Ovary (tissue), 7 donors: ENCODE measurements at regions not wholly inside any gene's neighbourhood (a gene's known extent, or its start where the extent isn't known, plus 50 kb on each side); places are given as distances from the start of the nearest gene placed in this dataset.

ENCODE experiments used
- DNase-seq, 5 donors: peaks; one replicate each; pipeline ENCODE4 v3.0.0-alpha.2; 2019 to 2020
- H3K27ac ChIP-seq, 2 donors: fragments of 200-600 bp; one replicate each; pipeline versions ENCODE4 v1.5.1 to v1.8.0; 2019 to 2022
- H3K27me3 ChIP-seq: fragments of 200-600 bp; one replicate; pipeline ENCODE4 v1.8.0; 2022
- H3K36me3 ChIP-seq: fragments of 200-600 bp; sonication (generic); one replicate; pipeline ENCODE4 v1.5.1; 2019
- H3K4me1 ChIP-seq: one replicate; pipeline ENCODE4 v1.8.1; 2013; ENCODE audit warnings: mild to moderate bottlenecking, moderate library complexity; ENCODE audit not compliant: insufficient read depth
- H3K4me3 ChIP-seq: fragments of 200-600 bp; sonication (generic); one replicate; pipeline ENCODE4 v1.5.1; 2017
- H3K9me3 ChIP-seq, 2 donors: fragments of 200-600 bp in 1 of 2; sonication (generic) in 1 of 2; one replicate each; pipeline versions ENCODE4 v1.5.1 to v1.8.1; 2013 to 2019; ENCODE audit warnings: mild to moderate bottlenecking in 1 of 2, moderate library complexity in 1 of 2
- CTCF ChIP-seq, 3 donors: fragments of 450-650 bp in 2 of 3; fragments of 200-600 bp in 1 of 3; IDR thresholded peaks; one replicate each; pipeline versions ENCODE4 v1.5.1 to v1.8.0; 2016 to 2022; ENCODE audit warnings: antibody characterized with exemption in 3 of 3, mild to moderate bottlenecking in 1 of 3
- EP300 ChIP-seq: sonication (generic); formaldehyde crosslinking; IDR thresholded peaks from one replicate; pipeline ENCODE4 v1.6.1; 2017; ENCODE audit warnings: antibody characterized with exemption
- POLR2A ChIP-seq: fragments of 450-650 bp; IDR thresholded peaks from one replicate; pipeline ENCODE4 v1.6.1; 2017; ENCODE audit warnings: antibody characterized with exemption, mild to moderate bottlenecking, moderate library complexity
- WGBS, 3 donors: extraction: QIAGEN DNeasy Blood & Tissue Kit in 1 of 3; methylation state at CpG; one replicate each; pipeline versions ENCODE4 v1.1.5 to v1.1.7; 2013 to 2017; 5-methylcytosine and 5-hydroxymethylcytosine counted together
- intact Hi-C, 4 donors: fragments of 100-400 bp; cut with DNase I; formaldehyde crosslinking; loops; one replicate each; pipeline versions ENCODE4 v1.11.0 to v1.15.1; 2022 to 2023
- donor health status: DM: no; HTN: no; CAD: no; lungs with moderate emphysema.
- donor health status: DM: no; HTN: no; CAD: no.
- donor health status: Bipolar disorder and iron deficiency.
- donor health status: DM: no; HTN: no; CAD: no.
- donor health status: DM: yes; HTN: yes; CAD: no.

DNA sequence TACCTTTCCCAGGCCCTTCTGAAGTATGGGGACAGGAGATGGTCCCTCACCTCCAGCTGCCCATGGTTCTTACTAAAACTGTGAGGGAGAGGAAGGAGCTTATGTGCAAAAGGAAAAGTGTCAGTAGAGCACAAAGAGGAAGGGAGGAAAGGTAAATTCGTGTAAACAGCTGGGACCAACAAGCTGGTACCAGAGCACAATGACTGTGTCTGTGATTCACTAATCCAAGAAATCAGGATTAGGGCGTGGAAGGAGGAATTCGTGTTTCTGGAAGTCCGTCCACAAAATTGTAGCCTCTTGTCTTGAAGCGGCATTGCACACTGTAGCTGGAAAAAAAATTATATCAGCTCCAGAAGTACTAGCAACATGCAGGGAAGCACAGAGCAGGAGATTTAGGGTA, 129.0 kb upstream of the RREB1 start:
- TF ChIP-seq POLR2A, result no peak
- no peak for TF ChIP-seq CTCF (IDR thresholded peaks at IDR 0.05)
- no peak for TF ChIP-seq EP300
- Histone ChIP-seq H3K9me3 (no peaks in the 10 kb centered on the region), H3K27me3 (no peaks in the 10 kb centered on the region), H3K27ac (no peak overlapping the region), H3K4me1 (peaks cover 7% of the 10 kb centered on the region), H3K4me3 (no peak overlapping the region), H3K36me3 (no peaks in the 10 kb centered on the region)
- DNase-seq, result no peak
- WGBS, 3 donors, result 66 to 86% (median 80%) methylated on average over 5 of the region's 5 CpGs
- intact Hi-C loops, result no loop called here

DNA sequence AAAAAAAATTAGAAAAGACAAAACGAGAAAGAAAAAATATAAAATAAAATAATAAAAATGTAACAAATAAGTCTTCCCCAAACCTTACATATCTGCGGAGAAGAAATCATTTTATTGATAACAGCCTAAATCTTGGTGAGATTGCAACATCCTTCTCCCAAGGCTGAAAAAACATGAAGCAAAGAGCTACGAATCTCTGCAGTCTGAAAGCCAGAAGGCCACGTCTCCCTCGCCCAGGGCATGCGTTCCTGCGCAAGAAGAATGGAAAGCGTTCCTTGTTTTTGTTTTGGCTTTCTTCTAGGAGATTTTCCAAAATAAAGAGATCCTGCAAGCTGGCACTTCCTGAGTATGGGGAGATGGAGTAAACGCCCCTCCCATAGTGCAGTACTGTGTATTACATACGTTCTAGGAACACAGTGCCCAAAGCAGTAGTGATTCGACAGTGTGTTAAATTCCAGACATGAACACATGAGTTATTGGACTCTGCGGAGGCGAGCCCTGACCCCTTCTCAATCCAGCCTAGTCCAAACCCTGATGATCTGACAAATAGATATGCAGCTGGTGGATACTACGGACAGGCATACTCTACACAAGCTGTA, 126.7 kb upstream of the RREB1 start:
- no peaks in the 10 kb centered on the region for H3K27me3 ChIP-seq
- H3K4me3 ChIP-seq, result no peak overlapping the region
- intact Hi-C loops, result no loop called here
- H3K4me1 ChIP-seq, result peaks cover 4% of the 10 kb centered on the region
- H3K9me3 ChIP-seq, result no peaks in the 10 kb centered on the region
- peak overlapping the region in 1 of 2 donors; percentile 53 for H3K27ac ChIP-seq
- WGBS, 3 donors, result 17 to 41% (median 19%) methylated on average over 14 of the region's 14 CpGs
- no peaks in the 10 kb centered on the region for H3K36me3 ChIP-seq
- TF ChIP-seq CTCF (IDR thresholded peaks at IDR 0.05) (no peak), EP300 (no peak), POLR2A (no peak)
- peak; percentile 45 to 77 (median 53) for DNase-seq

DNA sequence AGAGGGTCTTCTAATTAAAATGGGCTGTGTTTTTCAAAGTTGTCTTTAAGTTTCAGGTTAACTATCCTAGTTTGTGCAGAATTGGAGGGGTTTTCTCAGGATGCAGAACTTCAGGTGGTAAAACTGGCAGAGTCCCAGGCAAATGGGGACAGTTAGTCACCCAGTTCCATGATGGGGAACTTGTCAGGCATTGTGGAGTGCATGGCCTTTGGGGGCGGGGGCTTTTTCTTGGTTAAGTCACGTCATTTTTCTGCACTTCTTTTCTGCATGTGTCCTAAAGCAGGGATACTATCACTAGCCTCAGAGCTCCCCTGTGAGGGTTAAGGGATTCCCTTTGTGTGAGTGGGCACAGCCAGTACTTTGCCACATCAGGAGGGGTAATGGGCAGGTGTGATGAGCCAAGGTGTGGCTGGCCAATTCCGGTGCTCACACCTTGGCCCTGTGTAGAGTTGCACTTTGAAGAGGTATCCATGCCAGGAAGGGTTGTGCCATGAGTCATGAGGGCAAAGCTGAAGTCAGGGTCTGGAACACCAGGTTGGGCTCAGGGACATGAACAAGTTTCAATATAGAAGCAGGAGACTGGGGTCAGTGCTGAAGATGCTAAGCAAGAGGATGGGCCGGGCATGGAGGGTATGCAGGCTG, 126.0 kb upstream of the RREB1 start:
- H3K9me3 ChIP-seq, result no peaks in the 10 kb centered on the region
- no peaks in the 10 kb centered on the region for H3K36me3 ChIP-seq

DNA sequence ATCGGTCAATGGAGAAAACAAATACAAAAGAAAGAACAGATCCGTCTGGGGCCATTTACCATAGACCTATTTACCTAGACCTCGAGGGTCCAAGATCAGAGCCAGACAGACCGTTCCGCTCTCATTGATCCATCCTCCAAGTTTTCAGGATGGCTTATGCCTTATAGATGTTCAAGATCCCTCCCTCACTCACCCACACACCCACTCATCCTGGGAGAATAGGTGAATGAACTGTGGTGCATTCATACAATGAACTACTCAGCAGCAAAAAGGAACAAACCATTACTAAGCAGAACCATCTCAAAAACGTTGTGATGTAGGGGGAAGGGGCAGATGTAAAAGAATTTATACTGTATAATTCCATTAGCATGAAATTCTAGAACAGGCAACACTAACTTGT, 125.1 kb upstream of the RREB1 start:
- no peaks in the 10 kb centered on the region for H3K36me3 ChIP-seq
- H3K27me3 ChIP-seq, result no peaks in the 10 kb centered on the region
- no peak overlapping the region for H3K4me3 ChIP-seq
- no peaks in the 10 kb centered on the region for H3K9me3 ChIP-seq
- no peak for DNase-seq
- intact Hi-C loops, result no loop called here
- H3K27ac ChIP-seq, result no peak overlapping the region
- TF ChIP-seq POLR2A, result no peak
- TF ChIP-seq CTCF (IDR thresholded peaks at IDR 0.05), result no peak
- no peak for TF ChIP-seq EP300
- 83 to 87% (median 86%) methylated on average over 6 of the region's 6 CpGs for WGBS, 3 donors
- peaks cover 3% of the 10 kb centered on the region for H3K4me1 ChIP-seq

More for the DNA sequence above, 126.0 kb upstream of the RREB1 start:
- 89 to 91% (median 91%) methylated on average over 4 of the region's 4 CpGs for WGBS, 3 donors
- H3K4me3 ChIP-seq, result no peak overlapping the region
- TF ChIP-seq EP300 (no peak), CTCF (IDR thresholded peaks at IDR 0.05) (no peak), POLR2A (no peak)
- peak overlapping the region in 1 of 2 donors; percentile 26 for H3K27ac ChIP-seq
- H3K27me3 ChIP-seq, result no peaks in the 10 kb centered on the region
- intact Hi-C loops, result no loop called here
- H3K4me1 ChIP-seq, result peaks cover 3% of the 10 kb centered on the region
- DNase-seq, result no peak
